Effector memory CD8-positive, alpha-beta T cell (primary cell): ENCODE measurements at regions not wholly inside any gene's neighbourhood (a gene's known extent, or its start where the extent isn't known, plus 50 kb on each side); places are given as distances from the start of the nearest gene placed in this dataset.

ENCODE experiments used
- ATAC-seq: fragments of 150-1000 bp; cut with Tn5 transposase; replicated peaks from 2 replicates; pipeline ENCODE4 v1.10.0; 2021; ENCODE audit warnings: mild to moderate bottlenecking, moderate library complexity
- DNase-seq, 3 experiments: peaks; one replicate each; pipeline ENCODE4 v3.0.0; 2021
- H3K27ac Mint-ChIP-seq, 2 donors: one replicate each; pipeline ENCODE4 v1.8.0; 2022; ENCODE audit warnings: mild to moderate bottlenecking in 2 of 2, mixed read lengths in 2 of 2, moderate library complexity in 2 of 2
- H3K27me3 Mint-ChIP-seq, 2 donors: one replicate each; pipeline ENCODE4 v1.8.0; 2022; ENCODE audit warnings: mixed read lengths in 2 of 2
- H3K36me3 Mint-ChIP-seq: one replicate; pipeline ENCODE4 v1.8.0; 2022; ENCODE audit warnings: mild to moderate bottlenecking, moderate library complexity, mixed read lengths; ENCODE audit not compliant: insufficient read depth
- H3K4me1 Mint-ChIP-seq, 2 donors: one replicate each; pipeline ENCODE4 v1.8.0; 2022; ENCODE audit warnings: low read depth in 2 of 2, mixed read lengths in 2 of 2
- H3K4me3 Mint-ChIP-seq, 2 donors: one replicate each; pipeline ENCODE4 v1.8.0; 2022; ENCODE audit warnings: mild to moderate bottlenecking in 2 of 2, mixed read lengths in 2 of 2, moderate library complexity in 2 of 2
- H3K9me3 Mint-ChIP-seq, 2 donors: one replicate each; pipeline ENCODE4 v1.8.0; 2022; ENCODE audit warnings: mixed read lengths in 2 of 2

GRCh38 chr7:148523550-148523949, 67.0 kb upstream of the C7orf33 start:
- H3K4me1 Mint-ChIP-seq: no peaks in the 10 kb centered on the region
- no peaks in the 10 kb centered on the region for H3K9me3 Mint-ChIP-seq
- peaks cover 3% of the 10 kb centered on the region for H3K36me3 Mint-ChIP-seq
- DNase-seq (no peak), ATAC-seq (no peak)
- no peak overlapping the region for H3K4me3 Mint-ChIP-seq
- H3K27ac Mint-ChIP-seq: no peak overlapping the region
- H3K27me3 Mint-ChIP-seq: peaks cover 69 to 85% of the 10 kb centered on the region in 2 donors

- H3K36me3 Mint-ChIP-seq: peaks cover 3% of the 10 kb centered on the region
- H3K9me3 Mint-ChIP-seq: no peaks in the 10 kb centered on the region
- H3K4me3 Mint-ChIP-seq: no peak overlapping the region
- H3K27ac Mint-ChIP-seq: no peak overlapping the region
- peaks cover 66 to 86% of the 10 kb centered on the region in 2 donors for H3K27me3 Mint-ChIP-seq
- ATAC-seq (no peak), DNase-seq (no peak)
- H3K4me1 Mint-ChIP-seq: no peaks in the 10 kb centered on the region
These were observed 65.9 kb upstream of the C7orf33 start for GRCh38 chr7:148524479-148525224.

- no peaks in the 10 kb centered on the region for H3K9me3 Mint-ChIP-seq
- DNase-seq: peak; percentile 78 to 81 (median 79)
- peaks cover 64 to 74% of the 10 kb centered on the region in 2 donors for H3K27me3 Mint-ChIP-seq
- ATAC-seq: peak; percentile 99
- no peak overlapping the region for H3K4me3 Mint-ChIP-seq
- H3K4me1 Mint-ChIP-seq: no peaks in the 10 kb centered on the region
- no peak overlapping the region for H3K27ac Mint-ChIP-seq
- peaks cover 3% of the 10 kb centered on the region for H3K36me3 Mint-ChIP-seq
These were observed 62.8 kb upstream of the C7orf33 start for GRCh38 chr7:148527717-148528168.

GRCh38 chr7:148535217-148535616, 55.3 kb upstream of the C7orf33 start:
- Mint-ChIP-seq H3K4me1 (peaks cover 0 to 7% of the 10 kb centered on the region in 2 donors), H3K27ac (no peak overlapping the region), H3K4me3 (no peak overlapping the region), H3K27me3 (peaks cover 34 to 40% of the 10 kb centered on the region in 2 donors), H3K36me3 (peaks cover 5% of the 10 kb centered on the region), H3K9me3 (no peaks in the 10 kb centered on the region)
- peak in 1 of 3 experiments; percentile 4 for DNase-seq
- peak; percentile 51 for ATAC-seq

- peaks cover 12 to 20% of the 10 kb centered on the region in 2 donors for H3K27me3 Mint-ChIP-seq
- no peak overlapping the region for H3K27ac Mint-ChIP-seq
- H3K4me1 Mint-ChIP-seq: peaks cover 0 to 7% of the 10 kb centered on the region in 2 donors
- peaks cover 5% of the 10 kb centered on the region for H3K36me3 Mint-ChIP-seq
- ATAC-seq (no peak), DNase-seq (no peak)
- H3K9me3 Mint-ChIP-seq: no peaks in the 10 kb centered on the region
- no peak overlapping the region for H3K4me3 Mint-ChIP-seq
These were observed 53.1 kb upstream of the C7orf33 start for GRCh38 chr7:148537435-148537834.

GRCh38 chr7:148540041-148540738, 50.4 kb upstream of the C7orf33 start:
- Mint-ChIP-seq H3K9me3 (no peaks in the 10 kb centered on the region), H3K4me3 (no peak overlapping the region), H3K27ac (no peak overlapping the region), H3K27me3 (peaks cover 7 to 18% of the 10 kb centered on the region in 2 donors), H3K36me3 (peaks cover 4% of the 10 kb centered on the region), H3K4me1 (peaks cover 0 to 4% of the 10 kb centered on the region in 2 donors)
- DNase-seq: no peak
- no peak for ATAC-seq
